GM12878 (cell line): ENCODE measurements at regions not wholly inside any gene's neighbourhood (a gene's known extent, or its start where the extent isn't known, plus 50 kb on each side); places are given as distances from the start of the nearest gene placed in this dataset.
"Not testable (repeated sequence)": the region's sequence is repeated elsewhere in the genome, so short reads cannot be mapped to it uniquely, and the experiment has no call there.

Experiments
- ATAC-seq: fragments of 200-7000 bp; cut with Tn5 transposase; 3 replicates; pipeline ENCODE4 v1.9.1; 2020; ENCODE audit warnings: mild to moderate bottlenecking, moderate library complexity
- BruUV-seq: library from RNA; stranded (reverse); fragments of 400-500 nt; replicated peaks from 2 replicates; lab custom pipeline; 2021; lab: Mats Ljungman, UMichigan
- CTCF ChIA-PET: fragments of 300-600 bp; sonication (Branson Sonifier 250); formaldehyde crosslinking; extraction: SDS; loops from one replicate; lab custom pipeline; 2021; ENCODE audit warnings: inconsistent platforms; lab: Yijun Ruan, JAX
- POLR2A ChIA-PET: fragments of 350-600 bp; formaldehyde crosslinking; extraction: SDS; loops from one replicate; lab custom pipeline; 2021; ENCODE audit warnings: inconsistent platforms; lab: Charles Lee
- RAD21 ChIA-PET: fragments of 300-600 bp; sonication (Branson Sonifier 250); formaldehyde crosslinking; loops from one replicate; lab custom pipeline; 2023; ENCODE audit warnings: antibody characterized with exemption; ENCODE audit not compliant: unreplicated experiment; lab: Charles Lee
- SMC1A ChIA-PET: fragments of 300-600 bp; sonication (Branson Sonifier 250); formaldehyde crosslinking; loops from one replicate; lab custom pipeline; 2023; ENCODE audit not compliant: unreplicated experiment, uncharacterized antibody; lab: Charles Lee
- DNase-seq: peaks from one replicate; pipeline ENCODE4 v3.0.0-alpha.2; 2011; ENCODE audit warnings: low read depth, low spot score
- FAIRE-seq: peaks from 3 replicates; lab custom pipeline; 2011; peaks lifted over from hg19 to GRCh38; lab: Jason Lieb, UNC
- H2AFZ ChIP-seq: 2 replicates; pipeline ENCODE4 v1.6.0; 2011; ENCODE audit warnings: low read depth, low read length, control low read depth; ENCODE audit not compliant: control insufficient read depth
- H3K27ac ChIP-seq: 2 replicates; pipeline ENCODE4 v1.5.1; 2011; ENCODE audit warnings: control low read depth; ENCODE audit not compliant: control insufficient read depth, insufficient read depth
- H3K27me3 ChIP-seq, 2 experiments: replicated peaks in 1 of 2; 2 replicates each; pipeline versions ENCODE4 v1.6.0 to v1.6.1; 2011; ENCODE audit warnings: low read length in 1 of 2; ENCODE audit not compliant: control insufficient read depth in 2 of 2, insufficient read depth in 2 of 2
- H3K36me3 ChIP-seq, 2 experiments: 2 replicates each; pipeline ENCODE4 v1.5.1; 2011; ENCODE audit warnings: low read length in 1 of 2; ENCODE audit not compliant: control insufficient read depth in 2 of 2, insufficient read depth in 2 of 2
- H3K4me1 ChIP-seq: 2 replicates; pipeline ENCODE4 v1.6.1; 2011; ENCODE audit warnings: mild to moderate bottlenecking, low read length, moderate library complexity, mixed read lengths; ENCODE audit not compliant: control insufficient read depth, insufficient read depth
- H3K4me2 ChIP-seq: 2 replicates; pipeline ENCODE4 v1.6.0; 2011; ENCODE audit warnings: control low read depth; ENCODE audit not compliant: control insufficient read depth, insufficient read depth
- H3K4me3 ChIP-seq: fragments of 200-600 bp; sonication (generic); 2 replicates; pipeline ENCODE4 v1.5.1; 2016
- H3K79me2 ChIP-seq: 2 replicates; pipeline ENCODE4 v1.6.0; 2011; ENCODE audit warnings: low read length; ENCODE audit not compliant: control insufficient read depth, insufficient read depth
- H3K9ac ChIP-seq: 2 replicates; pipeline ENCODE4 v1.8.0; 2011; ENCODE audit warnings: low read length, control low read depth, mixed read lengths; ENCODE audit not compliant: control insufficient read depth, insufficient read depth
- H3K9me3 ChIP-seq: replicated peaks from 3 replicates; pipeline ENCODE4 v1.5.1; 2011; ENCODE audit warnings: mild to moderate bottlenecking, low read length; ENCODE audit not compliant: control insufficient read depth, insufficient read depth
- H4K20me1 ChIP-seq: 2 replicates; pipeline ENCODE4 v1.6.0; 2011; ENCODE audit not compliant: control insufficient read depth, insufficient read depth
- GATAD2B ChIP-seq: fragments of 450-650 bp; conservative IDR thresholded peaks from 2 replicates; pipeline ENCODE4 v1.6.1; 2017; ENCODE audit warnings: low read depth, mild to moderate bottlenecking, moderate library complexity
- WGBS: methylation state at CpG from one replicate; pipeline ENCODE4 v1.1.6; 2016; ENCODE audit warnings: low lambda C conversion rate; ENCODE audit not compliant: insufficient replicate concordance, insufficient coverage; ENCODE audit errors: missing lambda C conversion rate; 5-methylcytosine and 5-hydroxymethylcytosine counted together
- in situ Hi-C: fragments of 300-500 bp; cut with MboI; formaldehyde crosslinking; loops from 9 replicates; pipeline ENCODE4 v1.14.3; 2018; ENCODE audit warnings: mixed read lengths
- intact Hi-C: fragments of 100-400 bp; cut with micrococcal nuclease; formaldehyde crosslinking; loops from one replicate; pipeline ENCODE4 v1.14.2; 2022; ENCODE audit not compliant: unreplicated experiment

- H3K4me3 ChIP-seq, POLR2A ChIA-PET, ATAC-seq, BruUV-seq, intact Hi-C loops, H3K9ac ChIP-seq, CTCF ChIA-PET, H2AFZ ChIP-seq, H3K79me2 ChIP-seq, in situ Hi-C loops, H3K4me1 ChIP-seq, RAD21 ChIA-PET, H4K20me1 ChIP-seq, H3K27ac ChIP-seq, H3K4me2 ChIP-seq, SMC1A ChIA-PET, H3K9me3 ChIP-seq, DNase-seq, H3K27me3 ChIP-seq, FAIRE-seq, H3K36me3 ChIP-seq: not testable (repeated sequence)
- WGBS: 34% methylated on average over 7 of the region's 7 CpGs
Observed at GRCh38 chr3:134740077-134740476, 55.0 kb upstream of the EPHB1 start.

DNA sequence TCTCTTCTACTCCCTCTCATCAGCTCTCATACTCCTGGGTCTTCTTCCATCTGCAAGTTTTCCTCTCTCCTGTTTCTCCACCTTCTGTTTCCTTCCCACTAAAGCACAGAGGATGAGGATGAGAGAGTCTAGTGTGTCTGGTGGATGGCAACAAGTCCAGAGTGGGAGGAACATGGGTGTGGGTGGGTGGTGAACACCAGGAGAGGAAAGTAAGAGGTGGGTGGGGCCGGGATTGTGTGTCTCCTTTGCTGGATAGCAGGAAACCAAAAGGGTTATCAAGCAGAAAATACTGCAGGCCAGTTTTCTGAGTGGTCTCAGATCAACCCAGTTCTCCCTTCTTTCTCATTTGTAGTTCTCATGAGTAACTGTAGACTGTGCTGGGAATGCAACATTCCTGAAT lies 52.9 kb upstream of the EPHB1 start:
- no TSS peak for BruUV-seq
- Histone ChIP-seq H3K27me3 (no peaks in the 10 kb centered on the region; a peak in 2 of 4 replicates), H3K27ac (no peak overlapping the region), H3K4me3 (no peak overlapping the region), H3K9me3 (no peaks in the 10 kb centered on the region)
- no peak for ATAC-seq
- POLR2A ChIA-PET: no interaction called here
- intact Hi-C loops: no loop called here
- SMC1A ChIA-PET: no interaction called here
- CTCF ChIA-PET: interaction anchor here (1.5 kb wide), 1 partner anchor 13 kb away, joined by 5 read pairs; no protein-coding TSS in a partner anchor
- no peak for TF ChIP-seq GATAD2B
- TF ChIP-seq, all 136 proteins: peak for 0
- FAIRE-seq (no peak), DNase-seq (no peak)
- Histone ChIP-seq H3K4me2 (no peak overlapping the region), H3K36me3 (no peaks in the 10 kb centered on the region), H2AFZ (no peak overlapping the region), H4K20me1 (no peaks in the 10 kb centered on the region), H3K4me1 (no peaks in the 10 kb centered on the region), H3K79me2 (no peaks in the 10 kb centered on the region), H3K9ac (no peak overlapping the region)
- in situ Hi-C loops: no loop called here
- RAD21 ChIA-PET: no interaction called here
- 8% methylated on average over 1 of the region's 1 CpG for WGBS
